HL-60 (cell line): ENCODE measurements at regions not wholly inside any gene's neighbourhood (a gene's known extent, or its start where the extent isn't known, plus 50 kb on each side); places are given as distances from the start of the nearest gene placed in this dataset.

Source experiments
- GABPA ChIP-seq: IDR thresholded peaks from 2 replicates; pipeline ENCODE4 v1.6.1; 2012; ENCODE audit warnings: low read depth
- TF ChIP-seq, protein P1 (sequence below): IDR thresholded peaks from one replicate; pipeline ENCODE4 v1.5.1; 2011; ENCODE audit warnings: low read length, control low read depth, inconsistent platforms; ENCODE audit not compliant: insufficient read depth
- TF ChIP-seq, protein P2 (sequence below): IDR thresholded peaks from 2 replicates; pipeline ENCODE4 v1.6.1; 2012; ENCODE audit warnings: low read depth; ENCODE audit not compliant: insufficient replicate concordance

DNA sequence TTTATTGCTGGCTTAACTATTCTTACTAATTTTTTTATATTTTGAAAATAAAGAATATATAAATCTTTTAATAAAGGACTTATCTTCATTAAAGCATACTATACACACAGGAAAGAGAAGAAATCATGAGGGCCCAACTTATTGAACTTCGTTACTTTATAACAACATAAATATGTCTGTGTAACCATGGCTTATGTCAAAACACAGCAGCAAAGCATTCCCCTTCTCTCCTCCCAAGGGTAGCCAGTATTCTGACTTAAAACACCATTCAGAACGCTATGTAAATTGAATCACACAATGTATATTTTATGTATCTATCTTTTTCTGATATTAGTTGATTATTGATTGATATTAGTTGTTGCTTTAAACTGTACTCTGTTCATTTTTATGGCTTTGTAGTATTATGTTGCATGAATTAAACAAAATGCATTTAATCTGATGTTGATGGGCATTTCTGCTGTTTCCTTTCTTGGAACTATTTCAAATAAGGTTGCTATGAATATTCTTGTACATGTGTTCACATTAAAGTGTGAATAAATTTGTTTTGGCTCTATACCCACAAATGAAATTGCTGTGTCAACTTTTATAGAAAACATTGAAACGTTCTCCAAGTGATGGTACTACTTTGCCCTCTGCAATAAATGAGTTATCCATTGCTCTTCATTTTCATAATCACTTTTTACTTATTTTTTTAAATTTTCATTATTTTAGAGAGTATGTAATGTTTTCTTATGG lies 188.7 kb downstream of the RND3 start:
- TF ChIP-seq, protein P1, sequence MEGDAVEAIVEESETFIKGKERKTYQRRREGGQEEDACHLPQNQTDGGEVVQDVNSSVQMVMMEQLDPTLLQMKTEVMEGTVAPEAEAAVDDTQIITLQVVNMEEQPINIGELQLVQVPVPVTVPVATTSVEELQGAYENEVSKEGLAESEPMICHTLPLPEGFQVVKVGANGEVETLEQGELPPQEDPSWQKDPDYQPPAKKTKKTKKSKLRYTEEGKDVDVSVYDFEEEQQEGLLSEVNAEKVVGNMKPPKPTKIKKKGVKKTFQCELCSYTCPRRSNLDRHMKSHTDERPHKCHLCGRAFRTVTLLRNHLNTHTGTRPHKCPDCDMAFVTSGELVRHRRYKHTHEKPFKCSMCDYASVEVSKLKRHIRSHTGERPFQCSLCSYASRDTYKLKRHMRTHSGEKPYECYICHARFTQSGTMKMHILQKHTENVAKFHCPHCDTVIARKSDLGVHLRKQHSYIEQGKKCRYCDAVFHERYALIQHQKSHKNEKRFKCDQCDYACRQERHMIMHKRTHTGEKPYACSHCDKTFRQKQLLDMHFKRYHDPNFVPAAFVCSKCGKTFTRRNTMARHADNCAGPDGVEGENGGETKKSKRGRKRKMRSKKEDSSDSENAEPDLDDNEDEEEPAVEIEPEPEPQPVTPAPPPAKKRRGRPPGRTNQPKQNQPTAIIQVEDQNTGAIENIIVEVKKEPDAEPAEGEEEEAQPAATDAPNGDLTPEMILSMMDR: no peak
- TF ChIP-seq, protein P2, sequence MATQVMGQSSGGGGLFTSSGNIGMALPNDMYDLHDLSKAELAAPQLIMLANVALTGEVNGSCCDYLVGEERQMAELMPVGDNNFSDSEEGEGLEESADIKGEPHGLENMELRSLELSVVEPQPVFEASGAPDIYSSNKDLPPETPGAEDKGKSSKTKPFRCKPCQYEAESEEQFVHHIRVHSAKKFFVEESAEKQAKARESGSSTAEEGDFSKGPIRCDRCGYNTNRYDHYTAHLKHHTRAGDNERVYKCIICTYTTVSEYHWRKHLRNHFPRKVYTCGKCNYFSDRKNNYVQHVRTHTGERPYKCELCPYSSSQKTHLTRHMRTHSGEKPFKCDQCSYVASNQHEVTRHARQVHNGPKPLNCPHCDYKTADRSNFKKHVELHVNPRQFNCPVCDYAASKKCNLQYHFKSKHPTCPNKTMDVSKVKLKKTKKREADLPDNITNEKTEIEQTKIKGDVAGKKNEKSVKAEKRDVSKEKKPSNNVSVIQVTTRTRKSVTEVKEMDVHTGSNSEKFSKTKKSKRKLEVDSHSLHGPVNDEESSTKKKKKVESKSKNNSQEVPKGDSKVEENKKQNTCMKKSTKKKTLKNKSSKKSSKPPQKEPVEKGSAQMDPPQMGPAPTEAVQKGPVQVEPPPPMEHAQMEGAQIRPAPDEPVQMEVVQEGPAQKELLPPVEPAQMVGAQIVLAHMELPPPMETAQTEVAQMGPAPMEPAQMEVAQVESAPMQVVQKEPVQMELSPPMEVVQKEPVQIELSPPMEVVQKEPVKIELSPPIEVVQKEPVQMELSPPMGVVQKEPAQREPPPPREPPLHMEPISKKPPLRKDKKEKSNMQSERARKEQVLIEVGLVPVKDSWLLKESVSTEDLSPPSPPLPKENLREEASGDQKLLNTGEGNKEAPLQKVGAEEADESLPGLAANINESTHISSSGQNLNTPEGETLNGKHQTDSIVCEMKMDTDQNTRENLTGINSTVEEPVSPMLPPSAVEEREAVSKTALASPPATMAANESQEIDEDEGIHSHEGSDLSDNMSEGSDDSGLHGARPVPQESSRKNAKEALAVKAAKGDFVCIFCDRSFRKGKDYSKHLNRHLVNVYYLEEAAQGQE: no peak
- TF ChIP-seq GABPA: no peak
